ENCODE measurements at regions not wholly inside any gene's neighbourhood (a gene's known extent, or its start where the extent isn't known, plus 50 kb on each side); places are given as distances from the start of the nearest gene placed in this dataset.
"Not testable (repeated sequence)": the region's sequence is repeated elsewhere in the genome, so short reads cannot be mapped to it uniquely, and the experiment has no call there.

GRCh38 chr17:77072670-77073069 lies 68.1 kb upstream of the SEC14L1 start:
- Histone ChIP-seq H3K27ac (ENCODE audit: low read depth, low read length) (no peak overlapping the region), H3K9ac (ENCODE audit: low read length) (no peak overlapping the region), H3K4me3 (ENCODE audit: low read length) (no peak overlapping the region), H3K27me3 (ENCODE audit: control insufficient read depth, insufficient read depth, low read length) (peaks cover 4% of the 10 kb centered on the region), H3K36me3 (ENCODE audit: control insufficient read depth, insufficient read depth, low read length) (no peaks in the 10 kb centered on the region), H3K4me1 (ENCODE audit: control insufficient read depth, insufficient read depth, low read length) (no peaks in the 10 kb centered on the region)

DNA sequence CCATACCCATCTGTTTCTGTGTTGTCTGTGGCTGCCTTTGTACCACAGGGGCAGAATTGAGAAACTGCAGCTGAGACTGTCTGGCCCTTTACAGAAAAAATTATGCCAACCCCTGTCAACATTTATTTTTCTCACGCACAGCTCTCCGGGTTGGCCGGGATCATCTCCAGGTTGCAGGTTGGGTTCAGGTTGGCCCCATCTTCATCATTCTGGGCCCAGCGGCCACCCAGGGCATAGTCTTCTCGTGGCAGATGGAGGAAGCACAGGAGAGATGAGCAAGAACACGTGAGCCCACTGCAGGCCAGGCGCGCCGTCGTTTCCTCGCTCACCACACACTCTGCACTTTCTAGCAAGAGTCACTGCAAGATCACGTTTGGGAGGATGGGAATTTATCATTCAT lies 66.1 kb upstream of the SEC14L1 start:
- Histone ChIP-seq H3K4me3 (ENCODE audit: low read length) (no peak overlapping the region), H3K4me1 (ENCODE audit: control insufficient read depth, insufficient read depth, low read length) (no peaks in the 10 kb centered on the region), H3K27me3 (ENCODE audit: control insufficient read depth, insufficient read depth, low read length) (peaks cover 4% of the 10 kb centered on the region), H3K27ac (ENCODE audit: low read depth, low read length) (no peak overlapping the region), H3K36me3 (ENCODE audit: control insufficient read depth, insufficient read depth, low read length) (no peaks in the 10 kb centered on the region), H3K9ac (ENCODE audit: low read length) (no peak overlapping the region)

DNA sequence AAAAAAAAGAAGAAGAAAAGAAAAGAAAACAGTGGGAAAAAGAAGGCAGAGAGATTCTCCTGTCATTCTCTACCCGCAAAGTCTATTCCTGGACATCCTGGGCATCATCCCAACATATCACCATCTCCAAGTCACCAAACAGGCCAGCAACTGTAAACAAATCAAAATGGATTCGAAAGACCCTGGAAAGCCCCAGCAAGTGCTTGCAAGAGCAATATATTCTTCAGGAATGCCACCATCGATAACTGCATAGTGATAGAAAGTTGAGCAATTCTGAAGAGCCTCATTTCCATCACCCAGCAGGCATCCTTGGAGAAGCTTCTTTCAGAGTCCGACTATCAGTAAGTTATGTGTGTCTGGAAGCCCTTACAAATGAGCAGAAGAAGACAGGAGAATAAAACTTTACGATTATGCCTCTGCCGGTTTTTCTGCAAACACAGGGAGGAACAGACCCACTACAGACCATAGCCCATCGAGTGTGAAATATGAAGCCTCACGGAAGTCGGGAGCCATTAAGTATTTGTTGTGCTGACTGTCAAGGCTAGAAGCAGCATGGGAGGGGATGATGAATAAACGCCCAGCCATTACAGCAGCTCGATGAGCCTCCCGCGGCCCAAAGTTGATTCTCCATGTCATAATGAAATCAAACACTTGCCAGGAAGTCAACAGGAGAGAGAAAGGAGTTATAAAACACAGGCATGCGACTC lies 64.5 kb upstream of the SEC14L1 start:
- no peak overlapping the region for H3K4me3 ChIP-seq (ENCODE audit: low read length)

DNA sequence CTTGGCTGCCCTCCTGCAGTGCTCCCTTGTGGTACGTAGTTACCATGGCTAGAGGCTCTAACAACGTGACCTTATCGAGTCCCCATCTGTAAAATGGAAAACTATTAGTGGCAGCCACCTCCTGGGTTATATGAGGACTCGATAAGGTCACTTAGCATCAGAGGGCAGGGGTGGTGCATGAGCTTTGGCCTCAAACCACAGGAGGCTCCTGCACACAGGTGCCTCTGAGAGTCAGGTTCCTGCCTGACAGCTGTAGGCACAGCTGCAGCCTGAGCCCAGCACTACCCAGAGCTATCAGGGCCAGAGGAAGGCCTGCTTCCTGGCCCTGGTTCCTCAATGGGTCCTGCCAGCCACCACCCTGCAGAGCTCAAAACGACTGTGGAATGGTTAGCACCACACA lies 57.2 kb upstream of the SEC14L1 start:
- Histone ChIP-seq H3K9ac (ENCODE audit: low read length) (no peak overlapping the region), H3K4me3 (ENCODE audit: low read length) (no peak overlapping the region), H3K27ac (ENCODE audit: low read depth, low read length) (no peak overlapping the region), H3K36me3 (ENCODE audit: control insufficient read depth, insufficient read depth, low read length) (no peaks in the 10 kb centered on the region), H3K27me3 (ENCODE audit: control insufficient read depth, insufficient read depth, low read length) (no peaks in the 10 kb centered on the region), H3K4me1 (ENCODE audit: control insufficient read depth, insufficient read depth, low read length) (peaks cover 5% of the 10 kb centered on the region)

More for the DNA sequence above, 64.5 kb upstream of the SEC14L1 start:
- H3K27ac ChIP-seq (ENCODE audit: low read depth, low read length) = no peak overlapping the region
- H3K9ac ChIP-seq (ENCODE audit: low read length) = no peak overlapping the region
- no peaks in the 10 kb centered on the region for H3K36me3 ChIP-seq (ENCODE audit: control insufficient read depth, insufficient read depth, low read length)
- no peaks in the 10 kb centered on the region for H3K4me1 ChIP-seq (ENCODE audit: control insufficient read depth, insufficient read depth, low read length)
- H3K27me3 ChIP-seq (ENCODE audit: control insufficient read depth, insufficient read depth, low read length) = no peaks in the 10 kb centered on the region

GRCh38 chr17:77085926-77086432 lies 54.8 kb upstream of the SEC14L1 start:
- H3K27ac ChIP-seq (ENCODE audit: low read depth, low read length) = no peak overlapping the region
- H3K4me1 ChIP-seq (ENCODE audit: control insufficient read depth, insufficient read depth, low read length) = peaks cover 10% of the 10 kb centered on the region
- H3K9ac ChIP-seq (ENCODE audit: low read length) = no peak overlapping the region
- H3K36me3 ChIP-seq (ENCODE audit: control insufficient read depth, insufficient read depth, low read length) = no peaks in the 10 kb centered on the region
- no peak overlapping the region for H3K4me3 ChIP-seq (ENCODE audit: low read length)
- H3K27me3 ChIP-seq (ENCODE audit: control insufficient read depth, insufficient read depth, low read length) = no peaks in the 10 kb centered on the region

DNA sequence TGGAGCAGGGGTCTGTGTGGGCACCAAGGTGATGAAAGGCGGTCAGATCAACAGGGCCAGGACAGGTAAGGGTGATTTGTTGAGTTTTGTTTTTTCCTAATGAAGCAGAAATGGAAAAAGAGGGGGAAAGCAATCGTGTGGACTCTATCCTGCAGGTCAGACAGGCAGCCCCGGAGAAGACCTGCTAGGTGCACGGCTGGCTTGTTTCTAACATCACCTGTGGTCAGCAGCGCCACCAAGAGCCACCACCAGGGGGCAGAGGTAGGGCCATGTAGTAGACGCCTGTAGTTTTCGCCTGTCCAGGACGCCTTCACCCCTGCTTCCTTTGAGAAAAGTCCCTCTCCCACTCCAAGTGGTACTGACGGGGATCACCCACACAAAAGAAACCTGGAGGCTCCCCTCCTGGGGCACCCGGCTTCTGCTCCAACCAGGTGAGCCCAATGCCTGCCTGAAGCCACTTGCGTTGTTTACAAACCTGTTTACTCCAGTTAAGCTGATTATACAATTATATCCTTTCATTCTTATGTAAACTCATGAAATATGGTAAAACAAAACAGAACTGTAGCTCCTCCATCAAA lies 54.2 kb upstream of the SEC14L1 start:
- no peak overlapping the region for H3K4me3 ChIP-seq (ENCODE audit: low read length)
- H3K27me3 ChIP-seq (ENCODE audit: control insufficient read depth, insufficient read depth, low read length) = no peaks in the 10 kb centered on the region
- H3K4me1 ChIP-seq (ENCODE audit: control insufficient read depth, insufficient read depth, low read length) = peaks cover 10% of the 10 kb centered on the region
- H3K27ac ChIP-seq (ENCODE audit: low read depth, low read length) = no peak overlapping the region
- no peaks in the 10 kb centered on the region for H3K36me3 ChIP-seq (ENCODE audit: control insufficient read depth, insufficient read depth, low read length)
- H3K9ac ChIP-seq (ENCODE audit: low read length) = no peak overlapping the region

- Histone ChIP-seq H3K4me3 (ENCODE audit: low read length) (peak overlapping the region; percentile 96), H3K4me1 (ENCODE audit: control insufficient read depth, insufficient read depth, low read length) (peaks cover 10% of the 10 kb centered on the region), H3K9ac (ENCODE audit: low read length) (no peak overlapping the region), H3K36me3 (ENCODE audit: control insufficient read depth, insufficient read depth, low read length) (peaks cover 4% of the 10 kb centered on the region), H3K27ac (ENCODE audit: low read depth, low read length) (peak overlapping the region; percentile 76), H3K27me3 (ENCODE audit: control insufficient read depth, insufficient read depth, low read length) (no peaks in the 10 kb centered on the region)
Observed at GRCh38 chr17:77087650-77088454, 52.9 kb upstream of the SEC14L1 start.

GRCh38 chr17:77088455-77089123 lies 52.2 kb upstream of the SEC14L1 start:
- Histone ChIP-seq H3K9ac (ENCODE audit: low read length) (peak overlapping the region; percentile 93), H3K4me3 (ENCODE audit: low read length) (peak overlapping the region; percentile 96), H3K4me1 (ENCODE audit: control insufficient read depth, insufficient read depth, low read length) (peaks cover 10% of the 10 kb centered on the region), H3K27ac (ENCODE audit: low read depth, low read length) (peak overlapping the region; percentile 83), H3K27me3 (ENCODE audit: control insufficient read depth, insufficient read depth, low read length) (no peaks in the 10 kb centered on the region), H3K36me3 (ENCODE audit: control insufficient read depth, insufficient read depth, low read length) (peaks cover 11% of the 10 kb centered on the region)

DNA sequence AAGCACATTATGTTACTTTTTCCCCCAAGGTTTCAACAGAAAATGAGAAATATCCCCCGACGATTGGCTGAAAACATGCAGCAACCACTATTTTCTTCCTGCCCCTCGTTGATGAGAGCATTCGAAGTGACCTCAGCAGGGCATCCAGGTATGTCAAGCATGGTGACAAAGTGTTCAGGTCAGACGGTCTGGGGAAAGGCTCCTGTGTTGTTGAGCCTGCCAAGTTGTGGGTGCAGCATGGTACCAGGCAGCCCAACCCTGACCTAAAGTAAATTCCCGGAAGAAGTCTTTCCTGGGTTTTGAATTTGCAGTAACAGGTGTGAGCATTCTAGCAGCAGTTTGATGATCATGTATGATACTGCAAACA lies 51.7 kb upstream of the SEC14L1 start:
- Histone ChIP-seq H3K36me3 (ENCODE audit: control insufficient read depth, insufficient read depth, low read length) (peaks cover 13% of the 10 kb centered on the region), H3K4me1 (ENCODE audit: control insufficient read depth, insufficient read depth, low read length) (peaks cover 10% of the 10 kb centered on the region), H3K4me3 (ENCODE audit: low read length) (peak overlapping the region; percentile 96), H3K27ac (ENCODE audit: low read depth, low read length) (peak overlapping the region; percentile 83), H3K9ac (ENCODE audit: low read length) (peak overlapping the region; percentile 93), H3K27me3 (ENCODE audit: control insufficient read depth, insufficient read depth, low read length) (no peaks in the 10 kb centered on the region)

- H3K4me3 ChIP-seq (ENCODE audit: low read length); H3K27me3 ChIP-seq (ENCODE audit: control insufficient read depth, insufficient read depth, low read length); H3K27ac ChIP-seq (ENCODE audit: low read depth, low read length); H3K9ac ChIP-seq (ENCODE audit: low read length): not testable (repeated sequence)
- Histone ChIP-seq H3K36me3 (ENCODE audit: control insufficient read depth, insufficient read depth, low read length) (peaks cover 13% of the 10 kb centered on the region), H3K4me1 (ENCODE audit: control insufficient read depth, insufficient read depth, low read length) (peaks cover 10% of the 10 kb centered on the region)
Observed at GRCh38 chr17:77089949-77090348, 50.8 kb upstream of the SEC14L1 start.

- no peak overlapping the region for H3K4me3 ChIP-seq (ENCODE audit: low read length)
- H3K27me3 ChIP-seq (ENCODE audit: control insufficient read depth, insufficient read depth, low read length) = no peaks in the 10 kb centered on the region
- peaks cover 10% of the 10 kb centered on the region for H3K4me1 ChIP-seq (ENCODE audit: control insufficient read depth, insufficient read depth, low read length)
- H3K36me3 ChIP-seq (ENCODE audit: control insufficient read depth, insufficient read depth, low read length) = peaks cover 16% of the 10 kb centered on the region
- H3K27ac ChIP-seq (ENCODE audit: low read depth, low read length) = no peak overlapping the region
- H3K9ac ChIP-seq (ENCODE audit: low read length) = no peak overlapping the region
Observed at GRCh38 chr17:77090476-77090875, 50.3 kb upstream of the SEC14L1 start.
